SK-N-SH treated with all-trans-retinoic acid at 6 μM for 48 hours (cell line): ENCODE measurements at regions not wholly inside any gene's neighbourhood (a gene's known extent, or its start where the extent isn't known, plus 50 kb on each side); places are given as distances from the start of the nearest gene placed in this dataset.

Source experiments
- ATAC-seq: fragments of 200-7000 bp; cut with Tn5 transposase; 3 replicates; pipeline ENCODE4 v1.9.1; 2020; ENCODE audit warnings: mild to moderate bottlenecking, moderate library complexity
- ARNTL ChIP-seq: fragments of 450-650 bp; formaldehyde crosslinking; IDR thresholded peaks from 2 replicates; pipeline ENCODE4 v1.5.0; 2020; ENCODE audit warnings: low read depth, mild to moderate bottlenecking, moderate library complexity, borderline replicate concordance
- CREB5 ChIP-seq: fragments of 250-450 bp; sonication (Bioruptor Pico); IDR thresholded peaks from 2 replicates; pipeline ENCODE4 v1.5.1; 2020; ENCODE audit warnings: low read depth, mild to moderate bottlenecking, moderate library complexity
- CSRNP3 ChIP-seq: fragments of 250-450 bp; sonication (Bioruptor Pico); IDR thresholded peaks from 2 replicates; pipeline ENCODE4 v1.5.1; 2021; ENCODE audit warnings: mild to moderate bottlenecking, moderate library complexity
- ESRRG ChIP-seq: fragments of 250-450 bp; sonication (Bioruptor Pico); IDR thresholded peaks from 2 replicates; pipeline ENCODE4 v1.6.1; 2021; ENCODE audit warnings: mild to moderate bottlenecking
- GLIS3 ChIP-seq: fragments of 250-450 bp; sonication (Bioruptor Pico); IDR thresholded peaks from 2 replicates; pipeline ENCODE4 v1.5.0; 2020; ENCODE audit warnings: mild to moderate bottlenecking, moderate library complexity
- ISL1 ChIP-seq: fragments of 250-450 bp; sonication (Bioruptor Pico); IDR thresholded peaks from 2 replicates; pipeline ENCODE4 v2.1.2; 2022; ENCODE audit warnings: mild to moderate bottlenecking, moderate library complexity
- OSR1 ChIP-seq: fragments of 250-450 bp; sonication (Bioruptor Pico); IDR thresholded peaks from 2 replicates; pipeline ENCODE4 v1.8.0; 2022; ENCODE audit warnings: moderate library complexity, mild to moderate bottlenecking, inconsistent platforms
- PATZ1 ChIP-seq: fragments of 250-450 bp; sonication (Bioruptor Pico); IDR thresholded peaks from 2 replicates; pipeline ENCODE4 v1.8.0; 2020; ENCODE audit warnings: mild to moderate bottlenecking, moderate library complexity, borderline replicate concordance
- POU6F1 ChIP-seq: fragments of 250-450 bp; sonication (Bioruptor Pico); IDR thresholded peaks from 2 replicates; pipeline ENCODE4 v1.8.0; 2021; ENCODE audit warnings: low read depth, mild to moderate bottlenecking, moderate library complexity, borderline replicate concordance
- PPARA ChIP-seq: fragments of 250-450 bp; sonication (Bioruptor Pico); IDR thresholded peaks from 2 replicates; pipeline ENCODE4 v1.5.0; 2020; ENCODE audit warnings: mild to moderate bottlenecking, borderline replicate concordance
- RARB ChIP-seq: fragments of 250-450 bp; sonication (Bioruptor Pico); IDR thresholded peaks from 2 replicates; pipeline ENCODE4 v1.8.0; 2021; ENCODE audit warnings: mild to moderate bottlenecking, moderate library complexity
- SNAI2 ChIP-seq: fragments of 250-450 bp; sonication (Bioruptor Pico); IDR thresholded peaks from 2 replicates; pipeline ENCODE4 v1.5.0; 2020; ENCODE audit warnings: mild to moderate bottlenecking, moderate library complexity
- TCF4 ChIP-seq: fragments of 250-450 bp; sonication (Bioruptor Pico); IDR thresholded peaks from 2 replicates; pipeline ENCODE4 v1.8.0; 2021; ENCODE audit warnings: mild to moderate bottlenecking, moderate library complexity, borderline replicate concordance
- TOX ChIP-seq: fragments of 250-450 bp; sonication (Bioruptor Pico); IDR thresholded peaks from 2 replicates; pipeline ENCODE4 v1.8.0; 2021; ENCODE audit warnings: mild to moderate bottlenecking, moderate library complexity, borderline replicate concordance
- TSHZ2 ChIP-seq: fragments of 250-450 bp; sonication (Bioruptor Pico); IDR thresholded peaks from 2 replicates; pipeline ENCODE4 v1.5.0; 2020; ENCODE audit warnings: mild to moderate bottlenecking, moderate library complexity
- ZC3H10 ChIP-seq: fragments of 250-450 bp; sonication (Bioruptor Pico); IDR thresholded peaks from 2 replicates; pipeline ENCODE4 v1.5.1; 2021; ENCODE audit warnings: mild to moderate bottlenecking, moderate library complexity
- ZFP3 ChIP-seq: fragments of 250-450 bp; sonication (Bioruptor Pico); IDR thresholded peaks from 2 replicates; pipeline ENCODE4 v1.5.0; 2020; ENCODE audit warnings: mild to moderate bottlenecking, moderate library complexity
- ZFP30 ChIP-seq: fragments of 450-650 bp; formaldehyde crosslinking; IDR thresholded peaks from 2 replicates; pipeline ENCODE4 v1.5.0; 2022; ENCODE audit warnings: mild to moderate bottlenecking, moderate library complexity
- ZNF565 ChIP-seq: fragments of 450-650 bp; formaldehyde crosslinking; conservative IDR thresholded peaks from 2 replicates; pipeline ENCODE4 v1.5.0; 2020; ENCODE audit warnings: low read depth, mild to moderate bottlenecking, moderate library complexity
- ZNF70 ChIP-seq: fragments of 450-650 bp; formaldehyde crosslinking; IDR thresholded peaks from 2 replicates; pipeline ENCODE4 v1.5.0; 2020; ENCODE audit warnings: mild to moderate bottlenecking, moderate library complexity
- ZNF8 ChIP-seq: fragments of 450-650 bp; formaldehyde crosslinking; IDR thresholded peaks from 2 replicates; pipeline ENCODE4 v1.5.0; 2020; ENCODE audit warnings: mild to moderate bottlenecking, moderate library complexity

- ATAC-seq = no peak
- TF ChIP-seq ZNF8 (CRISPR knock-in tag) = no peak
- TF ChIP-seq CSRNP3 = no peak
- TF ChIP-seq OSR1 (CRISPR knock-in tag) = no peak
- no peak for TF ChIP-seq ZFP30
- no peak for TF ChIP-seq ARNTL (CRISPR knock-in tag)
- TF ChIP-seq CREB5 (CRISPR knock-in tag) = no peak
- no peak for TF ChIP-seq SNAI2
- TF ChIP-seq ZNF565 = no peak
- no peak for TF ChIP-seq PATZ1 (CRISPR knock-in tag)
- no peak for TF ChIP-seq ZNF70 (CRISPR knock-in tag)
- no peak for TF ChIP-seq TCF4 (CRISPR knock-in tag)
- no peak for TF ChIP-seq RARB (CRISPR knock-in tag)
- no peak for TF ChIP-seq PPARA
- TF ChIP-seq TSHZ2 (CRISPR knock-in tag) = no peak
- no peak for TF ChIP-seq ESRRG (CRISPR knock-in tag)
- TF ChIP-seq ISL1 (CRISPR knock-in tag) = no peak
- no peak for TF ChIP-seq GLIS3
- TF ChIP-seq, all 23 proteins: peak for 0
Measured at GRCh38 chr12:105575235-105575634, 244.7 kb downstream of the C12orf75 start.

GRCh38 chr12:105576261-105576660 is 245.8 kb downstream of the C12orf75 start:
- TF ChIP-seq ZFP3 (CRISPR knock-in tag) = no peak
- no peak for TF ChIP-seq ISL1 (CRISPR knock-in tag)
- no peak for TF ChIP-seq ZC3H10 (CRISPR knock-in tag)
- no peak for TF ChIP-seq TCF4 (CRISPR knock-in tag)
- TF ChIP-seq ARNTL (CRISPR knock-in tag) = no peak
- TF ChIP-seq CREB5 (CRISPR knock-in tag) = no peak
- no peak for TF ChIP-seq TOX (CRISPR knock-in tag)
- no peak for TF ChIP-seq TSHZ2 (CRISPR knock-in tag)
- TF ChIP-seq ESRRG (CRISPR knock-in tag) = no peak
- no peak for TF ChIP-seq POU6F1 (CRISPR knock-in tag)
- no peak for ATAC-seq
